MM.1S (cell line): ENCODE measurements at regions not wholly inside any gene's neighbourhood (a gene's known extent, or its start where the extent isn't known, plus 50 kb on each side); places are given as distances from the start of the nearest gene placed in this dataset.

ENCODE experiments used
- DNase-seq: peaks from one replicate; pipeline ENCODE4 v3.0.0-alpha.2; 2015
- H2AFZ ChIP-seq: fragments of 300-600 bp; sonication (generic); 2 replicates; pipeline ENCODE4 v1.6.0; 2016; ENCODE audit warnings: antibody characterized with exemption, low read length
- H3F3A ChIP-seq: fragments of 300-600 bp; sonication (generic); 2 replicates; pipeline ENCODE4 v1.6.1; 2016; ENCODE audit warnings: mild to moderate bottlenecking, antibody characterized with exemption, low read length, moderate library complexity, mixed read lengths; ENCODE audit not compliant: insufficient read depth
- H3K27ac ChIP-seq: fragments of 300-600 bp; sonication (generic); 2 replicates; pipeline ENCODE4 v1.5.1; 2016; ENCODE audit warnings: mild to moderate bottlenecking, low read length
- H3K27me3 ChIP-seq: fragments of 300-600 bp; sonication (generic); replicated peaks from 2 replicates; pipeline ENCODE4 v1.6.0; 2016; ENCODE audit warnings: low read length; ENCODE audit not compliant: insufficient read depth
- H3K36me3 ChIP-seq: fragments of 300-600 bp; sonication (generic); replicated peaks from 2 replicates; pipeline ENCODE4 v1.6.1; 2016; ENCODE audit warnings: mild to moderate bottlenecking, low read length, mixed read lengths; ENCODE audit not compliant: insufficient read depth
- H3K4me1 ChIP-seq: fragments of 300-600 bp; sonication (generic); 2 replicates; pipeline ENCODE4 v1.6.1; 2016; ENCODE audit warnings: low read length, mixed read lengths
- H3K4me2 ChIP-seq: fragments of 300-600 bp; sonication (generic); 2 replicates; pipeline ENCODE4 v1.6.0; 2016; ENCODE audit warnings: low read depth, low read length
- H3K4me3 ChIP-seq: fragments of 300-600 bp; sonication (generic); 2 replicates; pipeline ENCODE4 v1.5.1; 2016; ENCODE audit warnings: low read length, mixed read lengths
- H3K79me2 ChIP-seq: fragments of 300-600 bp; sonication (generic); 2 replicates; pipeline ENCODE4 v1.6.1; 2016; ENCODE audit warnings: mixed run types, low read length, mixed read lengths
- H3K9ac ChIP-seq: fragments of 300-600 bp; sonication (generic); 2 replicates; pipeline ENCODE4 v1.6.1; 2016; ENCODE audit warnings: low read length, mixed read lengths
- H3K9me2 ChIP-seq: fragments of 300-600 bp; sonication (generic); replicated peaks from 2 replicates; pipeline ENCODE4 v1.6.1; 2016; ENCODE audit warnings: mild to moderate bottlenecking, low read length, mixed read lengths; ENCODE audit not compliant: insufficient read depth
- H3K9me3 ChIP-seq: fragments of 300-600 bp; sonication (generic); replicated peaks from 2 replicates; pipeline ENCODE4 v1.6.1; 2016; ENCODE audit warnings: mild to moderate bottlenecking, low read length, mixed read lengths; ENCODE audit not compliant: insufficient read depth
- H4K20me1 ChIP-seq: fragments of 300-600 bp; sonication (generic); 2 replicates; pipeline ENCODE4 v1.6.1; 2016; ENCODE audit warnings: mild to moderate bottlenecking, low read length, moderate library complexity, mixed read lengths; ENCODE audit not compliant: insufficient read depth
- EZH2 ChIP-seq: fragments of 300-600 bp; sonication (generic); optimal IDR thresholded peaks from 2 replicates; pipeline ENCODE3; 2017; ENCODE audit warnings: low read depth, mild to moderate bottlenecking, antibody characterized with exemption, low read length, mixed read lengths
- EZH2phosphoT487 ChIP-seq: fragments of 300-600 bp; sonication (generic); IDR thresholded peaks from 2 replicates; pipeline ENCODE4 v1.6.1; 2018; ENCODE audit warnings: antibody characterized with exemption, low read length
- TF ChIP-seq, protein P1 (sequence below): fragments of 300-600 bp; sonication (generic); IDR thresholded peaks from 2 replicates; pipeline ENCODE4 v1.5.1; 2016; ENCODE audit warnings: antibody characterized with exemption, low read length, mixed read lengths

- no peaks in the 10 kb centered on the region for H3K9me2 ChIP-seq
- no peaks in the 10 kb centered on the region for H3K36me3 ChIP-seq
- no peak overlapping the region for H3K4me3 ChIP-seq
- DNase-seq, result no peak
- no peak overlapping the region for H3K27ac ChIP-seq
- H3K27me3 ChIP-seq, result no peaks in the 10 kb centered on the region
- H3F3A ChIP-seq, result peaks cover 12% of the 10 kb centered on the region
- no peak overlapping the region for H3K9ac ChIP-seq
- peaks cover 27% of the 10 kb centered on the region for H3K4me1 ChIP-seq
- TF ChIP-seq EZH2 (no peak), EZH2phosphoT487 (no peak)
- TF ChIP-seq, protein P1, sequence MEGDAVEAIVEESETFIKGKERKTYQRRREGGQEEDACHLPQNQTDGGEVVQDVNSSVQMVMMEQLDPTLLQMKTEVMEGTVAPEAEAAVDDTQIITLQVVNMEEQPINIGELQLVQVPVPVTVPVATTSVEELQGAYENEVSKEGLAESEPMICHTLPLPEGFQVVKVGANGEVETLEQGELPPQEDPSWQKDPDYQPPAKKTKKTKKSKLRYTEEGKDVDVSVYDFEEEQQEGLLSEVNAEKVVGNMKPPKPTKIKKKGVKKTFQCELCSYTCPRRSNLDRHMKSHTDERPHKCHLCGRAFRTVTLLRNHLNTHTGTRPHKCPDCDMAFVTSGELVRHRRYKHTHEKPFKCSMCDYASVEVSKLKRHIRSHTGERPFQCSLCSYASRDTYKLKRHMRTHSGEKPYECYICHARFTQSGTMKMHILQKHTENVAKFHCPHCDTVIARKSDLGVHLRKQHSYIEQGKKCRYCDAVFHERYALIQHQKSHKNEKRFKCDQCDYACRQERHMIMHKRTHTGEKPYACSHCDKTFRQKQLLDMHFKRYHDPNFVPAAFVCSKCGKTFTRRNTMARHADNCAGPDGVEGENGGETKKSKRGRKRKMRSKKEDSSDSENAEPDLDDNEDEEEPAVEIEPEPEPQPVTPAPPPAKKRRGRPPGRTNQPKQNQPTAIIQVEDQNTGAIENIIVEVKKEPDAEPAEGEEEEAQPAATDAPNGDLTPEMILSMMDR, result no peak
- no peaks in the 10 kb centered on the region for H4K20me1 ChIP-seq
- H3K4me2 ChIP-seq, result no peak overlapping the region
- no peaks in the 10 kb centered on the region; the same call in 1 of the 2 replicates for H3K9me3 ChIP-seq
- no peak overlapping the region for H2AFZ ChIP-seq
- H3K79me2 ChIP-seq, result no peaks in the 10 kb centered on the region
These were observed 653.7 kb downstream of the ADGRL2 start for GRCh38 chr1:82454431-82454830.

- peaks cover 27% of the 10 kb centered on the region for H3K4me1 ChIP-seq
- no peak overlapping the region for H3K4me3 ChIP-seq
- no peak overlapping the region for H2AFZ ChIP-seq
- H3K4me2 ChIP-seq, result no peak overlapping the region
- H3F3A ChIP-seq, result peaks cover 12% of the 10 kb centered on the region
- H4K20me1 ChIP-seq, result no peaks in the 10 kb centered on the region
- no peaks in the 10 kb centered on the region for H3K9me2 ChIP-seq
- TF ChIP-seq EZH2phosphoT487 (no peak), EZH2 (no peak)
- TF ChIP-seq, protein P1, result no peak
- no peak overlapping the region for H3K9ac ChIP-seq
- no peaks in the 10 kb centered on the region; the same call in 1 of the 2 replicates for H3K9me3 ChIP-seq
- DNase-seq, result peak; percentile 25
- H3K79me2 ChIP-seq, result no peaks in the 10 kb centered on the region
- H3K27me3 ChIP-seq, result no peaks in the 10 kb centered on the region
- H3K27ac ChIP-seq, result no peak overlapping the region
- H3K36me3 ChIP-seq, result no peaks in the 10 kb centered on the region
These were observed 652.9 kb downstream of the ADGRL2 start for GRCh38 chr1:82453511-82454185.

- no peaks in the 10 kb centered on the region for H3K79me2 ChIP-seq
These were observed 651.4 kb downstream of the ADGRL2 start for GRCh38 chr1:82452096-82452495.

More at GRCh38 chr1:82452096-82452495, 651.4 kb downstream of the ADGRL2 start:
- no peak overlapping the region for H3K4me2 ChIP-seq
- TF ChIP-seq, protein P1, result no peak
- no peak for TF ChIP-seq EZH2phosphoT487
- no peak for TF ChIP-seq EZH2
- H3K4me3 ChIP-seq, result no peak overlapping the region
- no peaks in the 10 kb centered on the region for H4K20me1 ChIP-seq
- peaks cover 27% of the 10 kb centered on the region for H3K4me1 ChIP-seq
- H3F3A ChIP-seq, result peaks cover 12% of the 10 kb centered on the region
- no peak overlapping the region for H3K9ac ChIP-seq
- no peaks in the 10 kb centered on the region for H3K27me3 ChIP-seq
- no peaks in the 10 kb centered on the region for H3K9me2 ChIP-seq
- no peaks in the 10 kb centered on the region; the same call in 1 of the 2 replicates for H3K9me3 ChIP-seq
- DNase-seq, result no peak
- H2AFZ ChIP-seq, result no peak overlapping the region
- H3K27ac ChIP-seq, result no peak overlapping the region
- H3K36me3 ChIP-seq, result no peaks in the 10 kb centered on the region
